H1 (cell line): ENCODE measurements at regions not wholly inside any gene's neighbourhood (a gene's known extent, or its start where the extent isn't known, plus 50 kb on each side); places are given as distances from the start of the nearest gene placed in this dataset.

Experiments
- CTCF ChIA-PET: fragments of 300-600 bp; sonication (Branson Sonifier 250); formaldehyde crosslinking; loops from one replicate; lab custom pipeline; 2021; ENCODE audit not compliant: partially characterized antibody; lab: Charles Lee
- POLR2A ChIA-PET: fragments of 300-600 bp; sonication (Branson Sonifier 250); formaldehyde crosslinking; loops from one replicate; lab custom pipeline; 2021; ENCODE audit warnings: inconsistent platforms; ENCODE audit not compliant: partially characterized antibody; lab: Charles Lee
- DNase-seq, 2 experiments: peaks; one replicate each; pipeline versions ENCODE4 v3.0.0 to v3.0.0-alpha.2; 2010 to 2022; ENCODE audit warnings: low spot score in 2 of 2, low read depth in 1 of 2, mixed read lengths in 1 of 2
- FAIRE-seq: peaks from 2 replicates; lab custom pipeline; 2011; peaks lifted over from hg19 to GRCh38; lab: Jason Lieb, UNC
- H2AFZ ChIP-seq: 2 replicates; pipeline ENCODE4 v1.8.1; 2012; ENCODE audit warnings: low read length, inconsistent platforms
- H2AK5ac ChIP-seq: 2 replicates; pipeline ENCODE4 v1.6.1; 2013; ENCODE audit warnings: low read depth, low read length
- H2BK120ac ChIP-seq: replicated peaks from 2 replicates; pipeline ENCODE3; 2013; ENCODE audit warnings: low read depth, low read length, inconsistent platforms
- H2BK12ac ChIP-seq: 2 replicates; pipeline ENCODE4 v1.6.1; 2013; ENCODE audit warnings: low read depth, low read length
- H2BK15ac ChIP-seq: 2 replicates; pipeline ENCODE4 v1.6.1; 2013; ENCODE audit warnings: low read length
- H2BK20ac ChIP-seq: 2 replicates; pipeline ENCODE4 v1.6.1; 2013; ENCODE audit warnings: low read length
- H2BK5ac ChIP-seq: 2 replicates; pipeline ENCODE4 v1.6.1; 2013; ENCODE audit warnings: low read depth, low read length
- H3K14ac ChIP-seq: 2 replicates; pipeline ENCODE4 v1.6.1; 2013; ENCODE audit warnings: inconsistent platforms; ENCODE audit not compliant: insufficient read length
- H3K18ac ChIP-seq: 2 replicates; pipeline ENCODE4 v1.6.1; 2013; ENCODE audit warnings: low read length; ENCODE audit errors: extremely low read depth
- H3K23ac ChIP-seq: 2 replicates; pipeline ENCODE4 v1.6.1; 2013; ENCODE audit warnings: inconsistent platforms; ENCODE audit not compliant: insufficient read length
- H3K23me2 ChIP-seq: 2 replicates; pipeline ENCODE4 v1.6.1; 2013; ENCODE audit warnings: low read depth, low read length
- H3K27ac ChIP-seq: 2 replicates; pipeline ENCODE4 v1.6.1; 2011; ENCODE audit warnings: low read depth, low read length, inconsistent platforms
- H3K27me3 ChIP-seq, 4 experiments: replicated peaks in 1 of 4; 1 replicate in 1 of 4; 2 replicates in 3 of 4; pipeline versions ENCODE4 v1.6.1 to v1.8.1; 2011 to 2013; ENCODE audit warnings: low read length in 3 of 4, mild to moderate bottlenecking in 3 of 4, inconsistent platforms in 2 of 4, mixed read lengths in 2 of 4, moderate library complexity in 1 of 4; ENCODE audit not compliant: control insufficient read depth in 3 of 4, insufficient read depth in 3 of 4; ENCODE audit errors: extremely low read depth in 1 of 4
- H3K36me3 ChIP-seq, 4 experiments: 2 replicates each; pipeline versions ENCODE4 v1.6.1 to v1.8.1; 2011 to 2013; ENCODE audit warnings: mild to moderate bottlenecking in 4 of 4, low read length in 3 of 4, moderate library complexity in 2 of 4, control low read depth in 1 of 4, inconsistent platforms in 1 of 4; ENCODE audit not compliant: insufficient read depth in 4 of 4, control insufficient read depth in 2 of 4
- H3K4ac ChIP-seq: replicated peaks from 2 replicates; pipeline ENCODE3; 2013; ENCODE audit warnings: low read length, low read depth, mixed read lengths, inconsistent platforms; ENCODE audit not compliant: insufficient read length
- H3K4me1 ChIP-seq, 4 experiments: replicated peaks in 1 of 4; 1 replicate in 1 of 4; 2 replicates in 3 of 4; pipeline versions ENCODE4 v1.6.1 to v1.8.1; 2011 to 2013; ENCODE audit warnings: low read length in 3 of 4, inconsistent platforms in 2 of 4, mixed read lengths in 1 of 4; ENCODE audit not compliant: insufficient read depth in 4 of 4, control insufficient read depth in 3 of 4
- H3K4me2 ChIP-seq, 2 experiments: 2 replicates each; pipeline versions ENCODE4 v1.6.1 to v1.8.1; 2011 to 2013; ENCODE audit warnings: low read depth in 2 of 2, low read length in 2 of 2, control low read depth in 1 of 2, inconsistent platforms in 1 of 2, mild to moderate bottlenecking in 1 of 2; ENCODE audit not compliant: insufficient read depth in 1 of 2
- H3K4me3 ChIP-seq, 4 experiments: fragments of 200-600, 300-600 bp in 1 of 4; sonication (generic), shearing (Covaris generic), sonication (Bioruptor Twin) in 1 of 4; 2 replicates each; pipeline versions ENCODE4 v1.5.1 to v1.8.1; 2011 to 2016; ENCODE audit warnings: low read length in 4 of 4, low read depth in 3 of 4, control low read depth in 2 of 4, inconsistent platforms in 2 of 4, mild to moderate bottlenecking in 2 of 4, mixed read lengths in 1 of 4, moderate library complexity in 1 of 4; ENCODE audit not compliant: insufficient read depth in 2 of 4; ENCODE audit errors: extremely low read depth in 1 of 4
- H3K56ac ChIP-seq: replicated peaks from 2 replicates; pipeline ENCODE3; 2013; ENCODE audit warnings: low read depth, mild to moderate bottlenecking, mixed read lengths, low read length, inconsistent platforms; ENCODE audit not compliant: insufficient read length
- H3K79me1 ChIP-seq: 2 replicates; pipeline ENCODE4 v1.6.1; 2013; ENCODE audit warnings: low read depth, low read length, control low read depth
- H3K79me2 ChIP-seq, 2 experiments: 2 replicates each; pipeline versions ENCODE4 v1.6.1 to v1.8.1; 2012 to 2013; ENCODE audit warnings: low read length in 2 of 2, mild to moderate bottlenecking in 2 of 2, inconsistent platforms in 1 of 2; ENCODE audit not compliant: insufficient read depth in 2 of 2, control insufficient read depth in 1 of 2
- H3K9ac ChIP-seq, 4 experiments: replicated peaks in 1 of 4; 1 replicate in 1 of 4; 2 replicates in 3 of 4; pipeline versions ENCODE4 v1.6.1 to v1.8.1; 2011 to 2013; ENCODE audit warnings: low read depth in 3 of 4, low read length in 3 of 4, control low read depth in 2 of 4, mild to moderate bottlenecking in 2 of 4, moderate library complexity in 2 of 4, inconsistent platforms in 1 of 4; ENCODE audit errors: extremely low read depth in 1 of 4
- H3K9me3 ChIP-seq, 2 experiments: 2 replicates each; pipeline versions ENCODE4 v1.6.1 to v1.8.1; 2012 to 2013; ENCODE audit warnings: mild to moderate bottlenecking in 2 of 2, moderate library complexity in 2 of 2, control low read depth in 1 of 2, inconsistent platforms in 1 of 2, low read depth in 1 of 2, low read length in 1 of 2, mixed read lengths in 1 of 2; ENCODE audit not compliant: insufficient read depth in 2 of 2
- H4K20me1 ChIP-seq, 2 experiments: replicated peaks in 1 of 2; 2 replicates each; pipeline versions ENCODE3 to v1.8.1; 2011 to 2013; ENCODE audit warnings: inconsistent platforms in 2 of 2, low read length in 2 of 2, mild to moderate bottlenecking in 1 of 2; ENCODE audit not compliant: insufficient read depth in 2 of 2, control insufficient read depth in 1 of 2
- H4K5ac ChIP-seq: 2 replicates; pipeline ENCODE4 v1.6.1; 2013; ENCODE audit warnings: low read length, low read depth, mixed read lengths, inconsistent platforms; ENCODE audit not compliant: insufficient read length
- H4K8ac ChIP-seq: 2 replicates; pipeline ENCODE4 v1.8.0; 2013; ENCODE audit warnings: mild to moderate bottlenecking, moderate library complexity, low read length, inconsistent platforms; ENCODE audit not compliant: insufficient read depth; ENCODE audit errors: extremely low read depth
- H4K91ac ChIP-seq: replicated peaks from 2 replicates; pipeline ENCODE3; 2013; ENCODE audit warnings: low read length, mixed read lengths, inconsistent platforms; ENCODE audit not compliant: insufficient read length
- CEBPB ChIP-seq: IDR thresholded peaks from 2 replicates; pipeline ENCODE4 v1.6.1; 2012; ENCODE audit warnings: low read depth, low read length
- JUND ChIP-seq: IDR thresholded peaks from 2 replicates; pipeline ENCODE4 v1.6.1; 2011; ENCODE audit warnings: mild to moderate bottlenecking, improper control_type of control experiment, low read length
- RAD21 ChIP-seq, 2 experiments: IDR thresholded peaks in 1 of 2; conservative IDR thresholded peaks in 1 of 2; 2 replicates each; pipeline ENCODE4 v1.6.1; 2011; ENCODE audit warnings: low read depth in 2 of 2, low read length in 2 of 2, improper control_type of control experiment in 1 of 2, inconsistent platforms in 1 of 2, mild to moderate bottlenecking in 1 of 2, moderate library complexity in 1 of 2
- RNF2 ChIP-seq: fragments of 200-900, 300-1000 bp; sonication (generic); IDR thresholded peaks from 2 replicates; pipeline ENCODE4 v1.7.1; 2016; ENCODE audit warnings: borderline replicate concordance, low read depth, mild to moderate bottlenecking, antibody characterized with exemption, low read length; ENCODE audit not compliant: poor library complexity, severe bottlenecking; ENCODE audit errors: missing control alignments
- RXRA ChIP-seq: IDR thresholded peaks from 2 replicates; pipeline ENCODE4 v1.6.1; 2011; ENCODE audit warnings: low read depth, mild to moderate bottlenecking, low read length, moderate library complexity; ENCODE audit not compliant: insufficient read depth
- TF ChIP-seq, protein P1 (sequence below), 3 experiments: IDR thresholded peaks; 1 replicate in 2 of 3; 2 replicates in 1 of 3; pipeline versions ENCODE4 v1.5.1 to v1.6.1; 2011; ENCODE audit warnings: low read length in 3 of 3, mild to moderate bottlenecking in 3 of 3, inconsistent platforms in 2 of 3, low read depth in 1 of 3, moderate library complexity in 1 of 3; ENCODE audit not compliant: insufficient read depth in 1 of 3; ENCODE audit errors: control extremely low read depth in 1 of 3
- TF ChIP-seq, protein P2 (sequence below): IDR thresholded peaks from 2 replicates; pipeline ENCODE4 v1.6.1; 2011; ENCODE audit warnings: low read depth, mild to moderate bottlenecking, low read length; ENCODE audit not compliant: insufficient read depth

DNA sequence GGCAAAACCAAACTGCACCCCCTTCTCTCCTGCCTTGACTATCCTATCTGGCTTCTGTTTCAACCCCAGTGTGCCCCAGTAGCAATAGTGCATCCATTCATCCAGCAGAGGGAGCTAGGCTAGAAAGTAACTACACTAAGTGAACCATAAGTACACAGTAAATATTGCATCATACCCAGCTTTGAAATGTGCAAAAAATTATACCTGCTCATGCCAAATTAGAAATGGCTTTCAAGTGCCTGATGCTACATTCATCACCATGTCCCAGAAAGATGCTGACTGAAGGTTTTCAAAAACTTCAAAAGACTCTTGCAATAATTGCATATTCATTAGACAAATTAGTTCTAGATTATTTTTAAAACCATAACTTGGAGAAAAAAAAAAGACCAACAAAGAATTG, 153.5 kb downstream of the PRELID2 start:
- Histone ChIP-seq H3K23me2 (no peaks in the 10 kb centered on the region), H3K14ac (no peak overlapping the region), H3K4me1 (no peaks in the 10 kb centered on the region), H2BK15ac (no peak overlapping the region), H2AFZ (no peak overlapping the region), H3K4me2 (no peak overlapping the region), H2BK120ac (no peak overlapping the region), H3K27me3 (no peaks in the 10 kb centered on the region), H4K20me1 (no peaks in the 10 kb centered on the region), H2AK5ac (no peak overlapping the region), H3K79me1 (no peaks in the 10 kb centered on the region), H3K23ac (no peak overlapping the region), H2BK5ac (no peak overlapping the region), H4K5ac (peak overlapping the region; percentile 76), H3K56ac (no peak overlapping the region), H3K9me3 (no peaks in the 10 kb centered on the region), H2BK12ac (no peak overlapping the region), H4K8ac (no peak overlapping the region), H3K36me3 (no peaks in the 10 kb centered on the region), H2BK20ac (no peak overlapping the region), H3K9ac (no peak overlapping the region), H3K27ac (no peak overlapping the region), H4K91ac (no peak overlapping the region), H3K4me3 (no peak overlapping the region), H3K18ac (no peak overlapping the region), H3K79me2 (no peaks in the 10 kb centered on the region), H3K4ac (no peak overlapping the region)
- DNase-seq (peak in 1 of 2 experiments; percentile 54), FAIRE-seq (peak; percentile 73)
- POLR2A ChIA-PET: no interaction called here
- CTCF ChIA-PET: interaction anchor here (0.6 to 8.1 kb wide), 30 partner anchors 10 to 1214 kb away, joined by 3 to 100 read pairs (median 4); no protein-coding TSS in a partner anchor
- TF ChIP-seq RNF2 (no peak), JUND (peak; percentile 62; the same call in 1 of the 2 replicates), RAD21 (IDR thresholded peaks at IDR 0.05 in 1 of 2, conservative IDR thresholded peaks at IDR 0.05 in 1 of 2; ENCODE audit: low read depth in 2 of 2, low read length in 2 of 2) (peak; percentile 61 to 71), RXRA (no peak), CEBPB (peak; percentile 98)
- TF ChIP-seq, protein P1, sequence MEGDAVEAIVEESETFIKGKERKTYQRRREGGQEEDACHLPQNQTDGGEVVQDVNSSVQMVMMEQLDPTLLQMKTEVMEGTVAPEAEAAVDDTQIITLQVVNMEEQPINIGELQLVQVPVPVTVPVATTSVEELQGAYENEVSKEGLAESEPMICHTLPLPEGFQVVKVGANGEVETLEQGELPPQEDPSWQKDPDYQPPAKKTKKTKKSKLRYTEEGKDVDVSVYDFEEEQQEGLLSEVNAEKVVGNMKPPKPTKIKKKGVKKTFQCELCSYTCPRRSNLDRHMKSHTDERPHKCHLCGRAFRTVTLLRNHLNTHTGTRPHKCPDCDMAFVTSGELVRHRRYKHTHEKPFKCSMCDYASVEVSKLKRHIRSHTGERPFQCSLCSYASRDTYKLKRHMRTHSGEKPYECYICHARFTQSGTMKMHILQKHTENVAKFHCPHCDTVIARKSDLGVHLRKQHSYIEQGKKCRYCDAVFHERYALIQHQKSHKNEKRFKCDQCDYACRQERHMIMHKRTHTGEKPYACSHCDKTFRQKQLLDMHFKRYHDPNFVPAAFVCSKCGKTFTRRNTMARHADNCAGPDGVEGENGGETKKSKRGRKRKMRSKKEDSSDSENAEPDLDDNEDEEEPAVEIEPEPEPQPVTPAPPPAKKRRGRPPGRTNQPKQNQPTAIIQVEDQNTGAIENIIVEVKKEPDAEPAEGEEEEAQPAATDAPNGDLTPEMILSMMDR (IDR thresholded peaks at IDR 0.05; ENCODE audit: control extremely low read depth in 1 of 3, insufficient read depth in 1 of 3, low read depth in 1 of 3, low read length in 3 of 3): peak; percentile 33 to 87 (median 72)
- TF ChIP-seq, protein P2, sequence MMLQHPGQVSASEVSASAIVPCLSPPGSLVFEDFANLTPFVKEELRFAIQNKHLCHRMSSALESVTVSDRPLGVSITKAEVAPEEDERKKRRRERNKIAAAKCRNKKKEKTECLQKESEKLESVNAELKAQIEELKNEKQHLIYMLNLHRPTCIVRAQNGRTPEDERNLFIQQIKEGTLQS: peak; percentile 57; the same call in 1 of the 2 replicates
